Esophagus muscularis mucosa (tissue), 4 donors: ENCODE measurements at regions not wholly inside any gene's neighbourhood (a gene's known extent, or its start where the extent isn't known, plus 50 kb on each side); places are given as distances from the start of the nearest gene placed in this dataset.

ENCODE experiments used
- EP300 ChIP-seq: sonication (generic); formaldehyde crosslinking; IDR thresholded peaks from one replicate; pipeline ENCODE4 v1.6.1; 2017; ENCODE audit warnings: antibody characterized with exemption
- POLR2A ChIP-seq: fragments of 450-650 bp; IDR thresholded peaks from one replicate; pipeline ENCODE4 v1.6.1; 2017; ENCODE audit warnings: antibody characterized with exemption, moderate library complexity, mild to moderate bottlenecking, low read depth
- POLR2AphosphoS5 ChIP-seq, 2 donors: sonication (generic); formaldehyde crosslinking; IDR thresholded peaks; one replicate each; pipeline ENCODE4 v1.6.1; 2017; ENCODE audit warnings: antibody characterized with exemption in 2 of 2
- TF ChIP-seq, protein P1 (sequence below), 3 experiments: fragments of 200-600 bp in 2 of 3; fragments of 450-650 bp in 1 of 3; sonication (generic) in 2 of 3; IDR thresholded peaks; one replicate each; pipeline ENCODE4 v1.5.1; 2017 to 2019; ENCODE audit warnings: antibody characterized with exemption in 3 of 3, mild to moderate bottlenecking in 2 of 3, moderate library complexity in 1 of 3

DNA sequence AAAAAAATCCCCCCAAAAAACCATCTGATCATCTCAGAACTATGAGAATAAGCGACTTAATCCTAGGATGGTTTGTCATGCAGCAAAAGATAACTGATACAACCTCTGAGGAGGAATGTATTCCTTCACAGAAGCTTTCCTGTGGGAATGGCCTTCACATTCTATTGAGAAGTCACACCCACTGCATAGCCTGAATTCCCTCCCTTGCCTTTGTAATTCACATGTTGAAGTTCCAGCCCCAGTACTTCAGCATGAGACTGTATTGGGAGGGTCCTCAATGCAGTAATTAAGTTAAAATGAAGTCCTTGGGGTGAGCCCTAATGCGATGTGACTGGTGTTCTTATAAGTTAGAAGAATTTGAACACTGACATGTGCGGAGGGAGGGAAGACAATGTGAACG is 395.2 kb downstream of the TUSC7 start:
- TF ChIP-seq, protein P1, sequence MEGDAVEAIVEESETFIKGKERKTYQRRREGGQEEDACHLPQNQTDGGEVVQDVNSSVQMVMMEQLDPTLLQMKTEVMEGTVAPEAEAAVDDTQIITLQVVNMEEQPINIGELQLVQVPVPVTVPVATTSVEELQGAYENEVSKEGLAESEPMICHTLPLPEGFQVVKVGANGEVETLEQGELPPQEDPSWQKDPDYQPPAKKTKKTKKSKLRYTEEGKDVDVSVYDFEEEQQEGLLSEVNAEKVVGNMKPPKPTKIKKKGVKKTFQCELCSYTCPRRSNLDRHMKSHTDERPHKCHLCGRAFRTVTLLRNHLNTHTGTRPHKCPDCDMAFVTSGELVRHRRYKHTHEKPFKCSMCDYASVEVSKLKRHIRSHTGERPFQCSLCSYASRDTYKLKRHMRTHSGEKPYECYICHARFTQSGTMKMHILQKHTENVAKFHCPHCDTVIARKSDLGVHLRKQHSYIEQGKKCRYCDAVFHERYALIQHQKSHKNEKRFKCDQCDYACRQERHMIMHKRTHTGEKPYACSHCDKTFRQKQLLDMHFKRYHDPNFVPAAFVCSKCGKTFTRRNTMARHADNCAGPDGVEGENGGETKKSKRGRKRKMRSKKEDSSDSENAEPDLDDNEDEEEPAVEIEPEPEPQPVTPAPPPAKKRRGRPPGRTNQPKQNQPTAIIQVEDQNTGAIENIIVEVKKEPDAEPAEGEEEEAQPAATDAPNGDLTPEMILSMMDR (IDR thresholded peaks at IDR 0.05), result no peak
- TF ChIP-seq EP300 (no peak), POLR2A (no peak), POLR2AphosphoS5 (IDR thresholded peaks at IDR 0.05) (no peak)
